ENCODE measurements at regions not wholly inside any gene's neighbourhood (a gene's known extent, or its start where the extent isn't known, plus 50 kb on each side); places are given as distances from the start of the nearest gene placed in this dataset.

- no peaks in the 10 kb centered on the region for H3K36me3 ChIP-seq
- no peak overlapping the region for H3K4me3 ChIP-seq
- no peak for DNase-seq (ENCODE audit: extremely low spot score in 2 of 2)
- TF ChIP-seq CTCF (IDR thresholded peaks at IDR 0.05) (no peak), POLR2AphosphoS5 (IDR thresholded peaks at IDR 0.05; ENCODE audit: insufficient read depth in 1 of 2, low read depth in 1 of 2) (no peak), POLR2A (IDR thresholded peaks at IDR 0.05) (no peak)
- H3K27ac ChIP-seq: no peak overlapping the region
- no peaks in the 10 kb centered on the region for H3K9me3 ChIP-seq
- no peaks in the 10 kb centered on the region for H3K4me1 ChIP-seq
- no peaks in the 10 kb centered on the region for H3K27me3 ChIP-seq
- intact Hi-C loops (cut with DNase I): no loop called here
Observed at GRCh38 chr4:187383181-187383580, 612.4 kb upstream of the ZFP42 start.

GRCh38 chr4:187387739-187388138 lies 607.8 kb upstream of the ZFP42 start:
- Histone ChIP-seq H3K4me1 (no peaks in the 10 kb centered on the region), H3K27me3 (no peaks in the 10 kb centered on the region), H3K4me3 (no peak overlapping the region), H3K9me3 (no peaks in the 10 kb centered on the region), H3K27ac (no peak overlapping the region), H3K36me3 (no peaks in the 10 kb centered on the region)
- no peak for TF ChIP-seq POLR2AphosphoS5 (IDR thresholded peaks at IDR 0.05; ENCODE audit: insufficient read depth in 1 of 2, low read depth in 1 of 2)
- TF ChIP-seq POLR2A (IDR thresholded peaks at IDR 0.05): no peak
- TF ChIP-seq CTCF (IDR thresholded peaks at IDR 0.05): no peak
- no peak for DNase-seq (ENCODE audit: extremely low spot score in 2 of 2)
- intact Hi-C loops (cut with DNase I): no loop called here

- no peak for DNase-seq (ENCODE audit: extremely low spot score in 2 of 2)
- no peaks in the 10 kb centered on the region for H3K9me3 ChIP-seq
- no peak overlapping the region for H3K4me3 ChIP-seq
- intact Hi-C loops (cut with DNase I): no loop called here
- H3K4me1 ChIP-seq: no peaks in the 10 kb centered on the region
- no peak overlapping the region for H3K27ac ChIP-seq
- TF ChIP-seq CTCF (IDR thresholded peaks at IDR 0.05) (no peak), POLR2A (IDR thresholded peaks at IDR 0.05) (no peak), POLR2AphosphoS5 (IDR thresholded peaks at IDR 0.05; ENCODE audit: insufficient read depth in 1 of 2, low read depth in 1 of 2) (no peak)
- H3K27me3 ChIP-seq: no peaks in the 10 kb centered on the region
- no peaks in the 10 kb centered on the region for H3K36me3 ChIP-seq
Observed at GRCh38 chr4:187389420-187389819, 606.2 kb upstream of the ZFP42 start.

GRCh38 chr4:187390646-187391045 lies 604.9 kb upstream of the ZFP42 start:
- no peaks in the 10 kb centered on the region for H3K36me3 ChIP-seq
- H3K4me3 ChIP-seq: no peak overlapping the region
- H3K27ac ChIP-seq: no peak overlapping the region
- no peaks in the 10 kb centered on the region for H3K9me3 ChIP-seq
- TF ChIP-seq POLR2A (IDR thresholded peaks at IDR 0.05) (no peak), POLR2AphosphoS5 (IDR thresholded peaks at IDR 0.05; ENCODE audit: insufficient read depth in 1 of 2, low read depth in 1 of 2) (no peak), CTCF (IDR thresholded peaks at IDR 0.05) (no peak)
- no peak for DNase-seq (ENCODE audit: extremely low spot score in 2 of 2)
- no peaks in the 10 kb centered on the region for H3K27me3 ChIP-seq
- intact Hi-C loops (cut with DNase I): no loop called here
- no peaks in the 10 kb centered on the region for H3K4me1 ChIP-seq

- intact Hi-C loops (cut with DNase I): no loop called here
- Histone ChIP-seq H3K36me3 (no peaks in the 10 kb centered on the region), H3K4me1 (no peaks in the 10 kb centered on the region), H3K27me3 (no peaks in the 10 kb centered on the region), H3K4me3 (no peak overlapping the region), H3K9me3 (no peaks in the 10 kb centered on the region), H3K27ac (no peak overlapping the region)
- TF ChIP-seq POLR2A (IDR thresholded peaks at IDR 0.05) (no peak), CTCF (IDR thresholded peaks at IDR 0.05) (no peak), POLR2AphosphoS5 (IDR thresholded peaks at IDR 0.05; ENCODE audit: insufficient read depth in 1 of 2, low read depth in 1 of 2) (no peak)
- DNase-seq (ENCODE audit: extremely low spot score in 2 of 2): no peak
Observed at GRCh38 chr4:187393531-187394344, 601.8 kb upstream of the ZFP42 start.
